ENCODE measurements at regions not wholly inside any gene's neighbourhood (a gene's known extent, or its start where the extent isn't known, plus 50 kb on each side); places are given as distances from the start of the nearest gene placed in this dataset.

- no peak for TF ChIP-seq MAX (IDR thresholded peaks at IDR 0.05; ENCODE audit: low read depth, low read length)
- TF ChIP-seq POLR2A (IDR thresholded peaks at IDR 0.05; ENCODE audit: extremely low read depth, insufficient read length), result no peak
- TF ChIP-seq CTCF (IDR thresholded peaks at IDR 0.05; ENCODE audit: low read depth, low read length), result no peak
- TF ChIP-seq MYC (IDR thresholded peaks at IDR 0.05; ENCODE audit: low read depth, low read length), result no peak
These were observed 188.1 kb downstream of the SYT10 start for GRCh38 chr12:33251548-33251947.

All from NB4 (cell line).